ENCODE measurements at regions not wholly inside any gene's neighbourhood (a gene's known extent, or its start where the extent isn't known, plus 50 kb on each side); places are given as distances from the start of the nearest gene placed in this dataset.

- FAIRE-seq (no peak), DNase-seq (ENCODE audit: low read depth in 1 of 2, low spot score in 2 of 2) (no peak)
- Histone ChIP-seq H3K4me1 (replicated peaks in 1 of 4; ENCODE audit: control insufficient read depth in 3 of 4, insufficient read depth in 4 of 4, low read length in 3 of 4) (no peaks in the 10 kb centered on the region), H2BK5ac (ENCODE audit: low read depth, low read length) (no peak overlapping the region), H3K9ac (replicated peaks in 1 of 4; ENCODE audit: extremely low read depth in 1 of 4, low read depth in 3 of 4, low read length in 3 of 4) (no peak overlapping the region), H3K79me1 (ENCODE audit: low read depth, low read length) (no peaks in the 10 kb centered on the region), H3K18ac (ENCODE audit: extremely low read depth, low read length) (no peak overlapping the region), H4K5ac (ENCODE audit: insufficient read length, low read depth, low read length) (no peak overlapping the region), H4K8ac (ENCODE audit: extremely low read depth, insufficient read depth, low read length) (no peak overlapping the region), H2BK20ac (ENCODE audit: low read length) (no peak overlapping the region), H3K23ac (ENCODE audit: insufficient read length) (no peak overlapping the region), H3K4ac (replicated peaks; ENCODE audit: insufficient read length, low read depth, low read length) (no peak overlapping the region), H3K27ac (ENCODE audit: low read depth, low read length) (no peak overlapping the region), H2BK12ac (ENCODE audit: low read depth, low read length) (no peak overlapping the region), H3K56ac (replicated peaks; ENCODE audit: insufficient read length, low read depth, low read length) (no peak overlapping the region), H3K9me3 (ENCODE audit: insufficient read depth in 2 of 2, low read depth in 1 of 2, low read length in 1 of 2) (no peaks in the 10 kb centered on the region), H3K23me2 (ENCODE audit: low read depth, low read length) (no peaks in the 10 kb centered on the region), H3K36me3 (ENCODE audit: control insufficient read depth in 2 of 4, insufficient read depth in 4 of 4, low read length in 3 of 4) (no peaks in the 10 kb centered on the region), H3K79me2 (ENCODE audit: control insufficient read depth in 1 of 2, insufficient read depth in 2 of 2, low read length in 2 of 2) (no peaks in the 10 kb centered on the region), H3K4me3 (ENCODE audit: extremely low read depth in 1 of 4, insufficient read depth in 2 of 4, low read depth in 3 of 4, low read length in 4 of 4) (no peak overlapping the region), H2AK5ac (ENCODE audit: low read depth, low read length) (no peak overlapping the region), H3K4me2 (ENCODE audit: insufficient read depth in 1 of 2, low read depth in 2 of 2, low read length in 2 of 2) (no peak overlapping the region), H4K91ac (replicated peaks; ENCODE audit: insufficient read length, low read length) (no peak overlapping the region), H4K20me1 (replicated peaks in 1 of 2; ENCODE audit: control insufficient read depth in 1 of 2, insufficient read depth in 2 of 2, low read length in 2 of 2) (no peaks in the 10 kb centered on the region), H3K27me3 (replicated peaks in 1 of 4; ENCODE audit: control insufficient read depth in 3 of 4, extremely low read depth in 1 of 4, insufficient read depth in 3 of 4, low read length in 3 of 4) (no peaks in the 10 kb centered on the region), H3K14ac (ENCODE audit: insufficient read length) (no peak overlapping the region), H2BK15ac (ENCODE audit: low read length) (no peak overlapping the region), H2AFZ (ENCODE audit: low read length) (no peak overlapping the region), H2BK120ac (replicated peaks; ENCODE audit: low read depth, low read length) (no peak overlapping the region)
- ChIA-PET POLR2A (ENCODE audit: partially characterized antibody) (no interaction called here), CTCF (ENCODE audit: partially characterized antibody) (interaction anchor here (0.7 to 1.1 kb wide), 2 partner anchors 17 to 93 kb away, joined by 3 read pairs; no protein-coding TSS in a partner anchor)
- 89% methylated on average over 4 of the region's 4 CpGs; no CpG with 5 or more reads in 1 of the 2 experiments for WGBS, 2 experiments (ENCODE audit: extremely low coverage in 1 of 2, insufficient coverage in 1 of 2, insufficient read length in 1 of 2, insufficient replicate concordance in 2 of 2, low coverage in 1 of 2, low lambda C conversion rate in 2 of 2, missing lambda C conversion rate in 1 of 2)
- TF ChIP-seq CBX5 (IDR thresholded peaks at IDR 0.05; ENCODE audit: low read depth, low read length), result no peak
- no peak for TF ChIP-seq KDM4A (IDR thresholded peaks at IDR 0.05; ENCODE audit: low read depth, low read length, severe bottlenecking)
- no peak for TF ChIP-seq BRCA1 (IDR thresholded peaks at IDR 0.05; ENCODE audit: low read depth, low read length)
- no peak for TF ChIP-seq CEBPB (IDR thresholded peaks at IDR 0.05; ENCODE audit: low read depth, low read length)
- TF ChIP-seq NANOG (IDR thresholded peaks at IDR 0.05; ENCODE audit: insufficient read depth, low read depth, low read length, poor library complexity, severe bottlenecking), result no peak
- TF ChIP-seq HDAC6 (IDR thresholded peaks at IDR 0.05; ENCODE audit: low read depth, low read length), result no peak
- no peak for TF ChIP-seq GTF2F1 (IDR thresholded peaks at IDR 0.05; ENCODE audit: borderline replicate concordance, low read depth, low read length)
- TF ChIP-seq POLR2A (IDR thresholded peaks at IDR 0.05; ENCODE audit: control extremely low read depth in 1 of 2, low read depth in 2 of 2, low read length in 2 of 2), result no peak
- TF ChIP-seq BACH1 (IDR thresholded peaks at IDR 0.05; ENCODE audit: low read length), result no peak
- TF ChIP-seq EGR1 (IDR thresholded peaks at IDR 0.05; ENCODE audit: borderline replicate concordance, low read depth, low read length), result no peak
- TF ChIP-seq RAD21 (IDR thresholded peaks at IDR 0.05 in 1 of 2, conservative IDR thresholded peaks at IDR 0.05 in 1 of 2; ENCODE audit: low read depth in 2 of 2, low read length in 2 of 2), result no peak
- no peak for TF ChIP-seq ATF3 (IDR thresholded peaks at IDR 0.05; ENCODE audit: insufficient read depth, low read depth, low read length)
- TF ChIP-seq KDM1A (IDR thresholded peaks at IDR 0.05; ENCODE audit: borderline replicate concordance, low read length), result no peak
- no peak for TF ChIP-seq SIN3A (conservative IDR thresholded peaks at IDR 0.05 in 1 of 2, IDR thresholded peaks at IDR 0.05 in 1 of 2; ENCODE audit: low read depth in 1 of 2, low read length in 2 of 2)
- TF ChIP-seq GABPA (IDR thresholded peaks at IDR 0.05; ENCODE audit: borderline replicate concordance, insufficient read depth, low read length), result no peak
Measured at GRCh38 chr20:4375881-4376280, 126.8 kb upstream of the ADRA1D start.

Data from H1 (cell line).